HFF-Myc (cell line): ENCODE measurements at regions not wholly inside any gene's neighbourhood (a gene's known extent, or its start where the extent isn't known, plus 50 kb on each side); places are given as distances from the start of the nearest gene placed in this dataset.
A peak's percentile ranks its signal among the peaks of the same experiment; 100 is the strongest.
"Not testable (repeated sequence)": the region's sequence is repeated elsewhere in the genome, so short reads cannot be mapped to it uniquely, and the experiment has no call there.

Experiments used
- DNase-seq: peaks from one replicate; pipeline ENCODE4 v3.0.0-alpha.2; 2011; ENCODE audit warnings: low read depth; ENCODE audit errors: extremely low read depth
- H3K4me3 ChIP-seq: replicated peaks from 2 replicates; pipeline ENCODE4 v1.5.1; 2011; ENCODE audit warnings: low read depth, mild to moderate bottlenecking, control low read depth, low read length

GRCh38 chr5:34096033-34096432 is 53.0 kb upstream of the C1QTNF3 start:
- H3K4me3 ChIP-seq, DNase-seq: not testable (repeated sequence)

DNA sequence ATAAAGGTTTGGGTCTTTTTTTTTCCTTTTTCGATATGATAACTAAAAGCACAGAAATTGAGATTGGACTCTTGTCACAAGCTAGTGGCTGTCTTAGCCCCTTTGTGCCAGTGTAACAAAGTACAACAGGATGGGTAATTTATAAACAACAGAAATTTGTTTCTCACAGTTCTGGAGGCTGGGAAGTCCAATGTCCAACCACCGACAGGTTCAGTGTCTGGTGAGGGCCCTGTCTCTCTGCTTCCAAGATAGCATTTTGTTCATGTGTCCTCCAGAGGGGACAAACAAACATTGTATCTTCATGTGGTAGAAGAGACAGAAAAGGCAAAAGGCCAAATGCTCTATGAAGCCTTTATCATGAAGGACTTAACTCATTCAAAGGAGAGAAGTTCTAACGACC is 56.9 kb upstream of the C1QTNF3 start:
- DNase-seq, H3K4me3 ChIP-seq: not testable (repeated sequence)

- not testable (repeated sequence) for DNase-seq, H3K4me3 ChIP-seq
These were observed 58.6 kb upstream of the C1QTNF3 start for GRCh38 chr5:34101567-34101966.

DNA sequence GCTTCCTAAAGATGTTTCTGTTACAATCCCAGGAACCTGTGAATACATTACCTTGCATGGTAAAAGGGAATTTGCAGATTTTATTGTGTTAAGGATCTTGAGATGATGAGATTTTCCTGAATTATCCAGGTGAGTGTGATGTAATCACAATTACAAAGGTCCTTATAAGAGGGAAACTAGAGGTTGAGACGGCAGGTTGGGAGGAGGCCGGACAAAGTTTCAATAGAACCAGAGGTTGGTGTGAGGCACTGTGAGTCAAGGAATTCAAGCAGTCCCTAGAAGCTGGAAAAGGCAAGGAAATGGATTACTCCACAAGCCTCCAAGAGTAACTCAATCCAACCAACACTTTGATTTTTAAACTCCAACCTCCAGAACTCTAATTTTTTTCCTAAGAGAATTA is 65.9 kb upstream of the C1QTNF3 start:
- DNase-seq, H3K4me3 ChIP-seq: not testable (repeated sequence)

GRCh38 chr5:34124280-34124679 is 81.3 kb upstream of the C1QTNF3 start:
- H3K4me3 ChIP-seq, DNase-seq: not testable (repeated sequence)

- H3K4me3 ChIP-seq, DNase-seq: not testable (repeated sequence)
These were observed 82.3 kb upstream of the C1QTNF3 start for GRCh38 chr5:34125354-34125753.

DNA sequence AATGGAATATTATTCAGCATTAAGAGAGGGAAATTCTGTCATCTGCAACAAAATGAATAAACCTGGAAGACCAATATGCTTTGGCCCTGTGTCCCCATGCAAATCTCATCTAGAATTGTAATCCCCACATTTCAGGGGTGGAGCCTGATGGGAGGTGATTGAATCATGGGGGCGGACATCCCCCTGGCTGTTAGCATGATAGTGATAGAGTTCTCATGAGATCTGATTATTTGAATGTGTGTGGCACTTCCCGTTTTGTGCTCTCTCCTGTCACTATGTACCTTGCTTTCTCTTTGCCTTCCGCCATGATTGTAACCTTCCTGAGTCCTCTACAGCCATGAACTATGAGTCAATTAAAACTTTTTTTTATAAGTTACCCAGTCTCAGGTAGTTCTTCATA is 83.7 kb upstream of the C1QTNF3 start:
- not testable (repeated sequence) for H3K4me3 ChIP-seq, DNase-seq

GRCh38 chr5:34127818-34128217 is 84.8 kb upstream of the C1QTNF3 start:
- H3K4me3 ChIP-seq, DNase-seq: not testable (repeated sequence)

GRCh38 chr5:34128890-34129289 is 85.9 kb upstream of the C1QTNF3 start:
- not testable (repeated sequence) for H3K4me3 ChIP-seq

GRCh38 chr5:34154988-34155387 is 112.0 kb upstream of the C1QTNF3 start:
- DNase-seq: not testable (repeated sequence)

More at GRCh38 chr5:34128890-34129289, 85.9 kb upstream of the C1QTNF3 start:
- not testable (repeated sequence) for DNase-seq

GRCh38 chr5:34156703-34157414 is 113.8 kb upstream of the C1QTNF3 start:
- peak; percentile 10 for DNase-seq
- H3K4me3 ChIP-seq: not testable (repeated sequence)

More at GRCh38 chr5:34154988-34155387, 112.0 kb upstream of the C1QTNF3 start:
- not testable (repeated sequence) for H3K4me3 ChIP-seq

DNA sequence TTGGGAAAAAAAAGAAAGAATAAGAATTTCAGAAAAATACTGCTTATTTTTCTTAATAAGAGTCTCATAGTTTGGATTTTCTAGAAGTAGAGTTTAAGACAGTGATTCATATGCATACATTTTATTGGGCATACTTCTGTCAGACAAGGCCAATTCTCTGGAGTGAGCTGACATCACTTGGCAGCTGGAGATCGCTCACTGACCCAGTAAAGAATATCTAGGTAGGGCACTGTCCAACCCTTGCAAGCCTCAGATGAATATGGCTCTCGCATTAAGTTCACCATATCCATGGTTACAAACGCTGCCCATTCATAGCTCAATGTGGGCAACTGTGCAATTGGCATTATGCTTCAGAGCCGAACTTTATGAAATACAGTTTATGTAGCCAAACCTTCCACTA is 117.9 kb upstream of the C1QTNF3 start:
- H3K4me3 ChIP-seq, DNase-seq: not testable (repeated sequence)

GRCh38 chr5:34171398-34171797 is 128.4 kb upstream of the C1QTNF3 start:
- H3K4me3 ChIP-seq, DNase-seq: not testable (repeated sequence)

- not testable (repeated sequence) for DNase-seq, H3K4me3 ChIP-seq
These were observed 136.6 kb upstream of the C1QTNF3 start for GRCh38 chr5:34179453-34180190.

GRCh38 chr5:34180225-34180624 is 137.2 kb upstream of the C1QTNF3 start:
- not testable (repeated sequence) for DNase-seq, H3K4me3 ChIP-seq

DNA sequence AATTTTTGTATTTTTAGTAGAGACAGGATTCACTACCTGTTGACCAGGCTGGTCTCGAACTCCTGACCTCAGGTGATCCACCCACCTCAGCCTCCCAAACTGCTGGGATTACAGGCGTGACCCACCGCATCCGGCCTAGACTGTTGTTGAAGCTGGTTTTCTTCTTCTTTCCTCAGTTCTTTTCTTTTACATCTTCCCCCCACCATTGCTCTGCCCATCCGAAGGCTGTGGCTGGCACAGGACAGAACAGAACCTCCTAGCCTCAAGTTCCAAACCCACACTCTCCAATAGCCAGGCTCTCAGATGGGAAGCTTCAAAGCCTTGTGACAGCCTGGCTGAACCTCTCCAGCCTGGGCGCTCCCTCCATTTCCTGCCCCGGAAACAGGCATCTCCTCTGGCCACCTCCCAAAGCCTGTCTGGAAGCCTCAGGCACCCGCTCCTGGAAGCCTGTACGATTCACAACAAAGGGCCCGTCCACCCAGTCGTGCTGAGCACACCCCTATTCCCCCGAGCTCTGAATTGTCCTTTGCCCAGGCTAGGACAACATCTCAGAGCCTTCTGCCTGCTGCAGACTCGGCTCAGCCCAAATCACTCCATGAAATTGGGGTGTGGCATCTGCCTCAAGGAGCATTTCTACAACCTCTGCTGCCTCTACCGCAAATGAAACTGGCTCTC is 138.1 kb upstream of the C1QTNF3 start:
- H3K4me3 ChIP-seq, DNase-seq: not testable (repeated sequence)

- DNase-seq, H3K4me3 ChIP-seq: not testable (repeated sequence)
These were observed 142.0 kb upstream of the C1QTNF3 start for GRCh38 chr5:34185005-34185404.

DNA sequence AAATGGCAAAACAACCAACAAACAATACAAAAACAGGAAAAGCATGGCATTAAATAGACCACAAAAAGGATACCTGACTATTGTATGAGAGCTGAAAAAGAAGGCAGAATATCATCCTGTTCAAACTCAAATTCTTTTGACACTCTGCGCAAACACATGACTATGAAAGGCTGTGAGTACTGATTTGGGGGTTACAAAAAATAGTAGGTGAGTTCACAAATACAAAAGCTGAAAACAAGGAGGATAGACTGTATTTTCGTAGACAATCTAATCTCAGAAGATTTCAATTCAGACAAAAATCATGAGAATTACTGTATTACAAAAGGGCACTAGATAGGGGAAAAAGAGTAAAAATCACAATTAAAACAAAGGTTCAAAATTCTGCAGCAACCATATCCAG is 142.6 kb upstream of the C1QTNF3 start:
- H3K4me3 ChIP-seq, DNase-seq: not testable (repeated sequence)

DNA sequence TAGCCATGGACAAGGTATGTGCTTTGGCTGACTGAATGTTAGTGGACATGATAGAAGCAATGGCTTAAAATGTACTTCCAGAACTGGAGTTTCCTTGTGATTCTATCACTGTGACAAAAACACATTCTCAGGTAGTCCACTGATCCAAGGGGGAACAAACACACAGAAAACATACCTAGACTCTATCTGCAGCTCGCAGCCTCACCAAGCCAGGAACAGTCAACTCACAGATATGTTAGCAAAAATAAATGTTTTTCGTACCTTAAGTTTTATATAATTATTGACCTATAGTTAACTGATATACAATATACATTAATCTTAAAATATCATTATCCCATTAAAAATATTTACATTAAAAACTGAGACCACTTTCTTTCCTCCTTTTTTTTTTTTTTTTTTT is 143.1 kb upstream of the C1QTNF3 start:
- DNase-seq, H3K4me3 ChIP-seq: not testable (repeated sequence)
